ENCODE measurements at regions not wholly inside any gene's neighbourhood (a gene's known extent, or its start where the extent isn't known, plus 50 kb on each side); places are given as distances from the start of the nearest gene placed in this dataset.

DNA sequence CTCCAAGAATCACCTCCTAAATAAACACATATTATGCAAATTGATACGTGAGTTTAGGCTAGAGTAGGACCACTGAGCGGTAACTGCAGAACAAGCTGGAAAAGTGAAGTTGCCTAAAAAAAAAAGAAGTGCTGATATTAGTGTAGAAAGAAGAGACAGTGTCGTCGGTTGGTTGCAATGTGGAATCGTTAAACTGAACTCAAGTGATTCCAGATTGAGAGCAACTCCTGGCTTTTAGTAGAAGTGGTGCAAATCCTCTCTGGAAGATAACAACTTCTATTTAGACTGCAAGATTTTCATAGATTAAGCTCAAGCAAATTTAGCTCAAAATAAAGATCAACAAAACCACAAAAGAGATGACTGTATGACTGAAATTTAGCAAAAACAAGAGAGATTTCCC lies 97.0 kb upstream of the PGR start:
- Histone ChIP-seq H2AFZ (ENCODE audit: low read length) (no peak overlapping the region), H4K5ac (ENCODE audit: insufficient read length, low read depth, low read length) (no peak overlapping the region), H3K14ac (ENCODE audit: insufficient read length) (no peak overlapping the region), H3K4me2 (ENCODE audit: insufficient read depth in 1 of 2, low read depth in 2 of 2, low read length in 2 of 2) (no peak overlapping the region), H2BK12ac (ENCODE audit: low read depth, low read length) (no peak overlapping the region), H3K4ac (replicated peaks; ENCODE audit: insufficient read length, low read depth, low read length) (no peak overlapping the region), H2BK20ac (ENCODE audit: low read length) (no peak overlapping the region), H2BK15ac (ENCODE audit: low read length) (no peak overlapping the region), H3K27ac (ENCODE audit: low read depth, low read length) (no peak overlapping the region), H3K9ac (replicated peaks in 1 of 4; ENCODE audit: extremely low read depth in 1 of 4, low read depth in 3 of 4, low read length in 3 of 4) (no peak overlapping the region), H4K8ac (ENCODE audit: extremely low read depth, insufficient read depth, low read length) (no peak overlapping the region), H3K36me3 (ENCODE audit: control insufficient read depth in 2 of 4, insufficient read depth in 4 of 4, low read length in 3 of 4) (peaks cover 0 to 5% (median 0%) of the 10 kb centered on the region in 4 experiments; a peak in 1 of 8 replicates), H4K91ac (replicated peaks; ENCODE audit: insufficient read length, low read length) (no peak overlapping the region), H3K79me1 (ENCODE audit: low read depth, low read length) (no peaks in the 10 kb centered on the region), H3K4me3 (ENCODE audit: extremely low read depth in 1 of 4, insufficient read depth in 2 of 4, low read depth in 3 of 4, low read length in 4 of 4) (no peak overlapping the region), H3K18ac (ENCODE audit: extremely low read depth, low read length) (no peak overlapping the region), H3K56ac (replicated peaks; ENCODE audit: insufficient read length, low read depth, low read length) (no peak overlapping the region), H4K20me1 (replicated peaks in 1 of 2; ENCODE audit: control insufficient read depth in 1 of 2, insufficient read depth in 2 of 2, low read length in 2 of 2) (no peaks in the 10 kb centered on the region), H2BK5ac (ENCODE audit: low read depth, low read length) (no peak overlapping the region), H2BK120ac (replicated peaks; ENCODE audit: low read depth, low read length) (no peak overlapping the region), H3K4me1 (replicated peaks in 1 of 4; ENCODE audit: control insufficient read depth in 3 of 4, insufficient read depth in 4 of 4, low read length in 3 of 4) (no peaks in the 10 kb centered on the region), H3K23ac (ENCODE audit: insufficient read length) (no peak overlapping the region), H3K9me3 (ENCODE audit: insufficient read depth in 2 of 2, low read depth in 1 of 2, low read length in 1 of 2) (peaks cover 5 to 6% of the 10 kb centered on the region in 2 experiments; a peak in 3 of 4 replicates), H3K27me3 (replicated peaks in 1 of 4; ENCODE audit: control insufficient read depth in 3 of 4, extremely low read depth in 1 of 4, insufficient read depth in 3 of 4, low read length in 3 of 4) (no peaks in the 10 kb centered on the region), H3K79me2 (ENCODE audit: control insufficient read depth in 1 of 2, insufficient read depth in 2 of 2, low read length in 2 of 2) (no peaks in the 10 kb centered on the region), H3K23me2 (ENCODE audit: low read depth, low read length) (no peaks in the 10 kb centered on the region), H2AK5ac (ENCODE audit: low read depth, low read length) (no peak overlapping the region)
- DNase-seq (ENCODE audit: low read depth in 1 of 2, low spot score in 2 of 2) (no peak), FAIRE-seq (no peak)
- POLR2A ChIA-PET (ENCODE audit: partially characterized antibody): no interaction called here
- WGBS, 2 experiments (ENCODE audit: extremely low coverage in 1 of 2, insufficient coverage in 1 of 2, insufficient read length in 1 of 2, insufficient replicate concordance in 2 of 2, low coverage in 1 of 2, low lambda C conversion rate in 2 of 2, missing lambda C conversion rate in 1 of 2): 93% methylated on average over 5 of the region's 5 CpGs; no CpG with 5 or more reads in 1 of the 2 experiments
- CTCF ChIA-PET (ENCODE audit: partially characterized antibody): interaction anchor here (0.6 kb wide), 1 partner anchor 77 kb away, joined by 3 read pairs; no protein-coding TSS in a partner anchor
- TF ChIP-seq RAD21 (IDR thresholded peaks at IDR 0.05 in 1 of 2, conservative IDR thresholded peaks at IDR 0.05 in 1 of 2; ENCODE audit: low read depth in 2 of 2, low read length in 2 of 2) (no peak), RXRA (IDR thresholded peaks at IDR 0.05; ENCODE audit: insufficient read depth, low read depth, low read length) (no peak), CBX8 (IDR thresholded peaks at IDR 0.05; ENCODE audit: borderline replicate concordance, low read depth, low read length) (no peak), CEBPB (IDR thresholded peaks at IDR 0.05; ENCODE audit: low read depth, low read length) (no peak), ASH2L (IDR thresholded peaks at IDR 0.05; ENCODE audit: low read length) (no peak), SAP30 (IDR thresholded peaks at IDR 0.05; ENCODE audit: insufficient read depth, insufficient replicate concordance, low read length) (no peak), YY1 (IDR thresholded peaks at IDR 0.05; ENCODE audit: low read depth, low read length) (no peak), JUN (IDR thresholded peaks at IDR 0.05; ENCODE audit: low read depth, low read length) (no peak), EZH2 (IDR thresholded peaks at IDR 0.05; ENCODE audit: low read depth, low read length, severe bottlenecking) (no peak), HDAC6 (IDR thresholded peaks at IDR 0.05; ENCODE audit: low read depth, low read length) (no peak), POLR2A (IDR thresholded peaks at IDR 0.05; ENCODE audit: control extremely low read depth in 1 of 2, low read depth in 2 of 2, low read length in 2 of 2) (no peak), CTBP2 (IDR thresholded peaks at IDR 0.05; ENCODE audit: borderline replicate concordance, insufficient read depth, insufficient read length, low read length) (no peak), TCF12 (IDR thresholded peaks at IDR 0.05; ENCODE audit: low read depth, low read length) (no peak)
